Mammary epithelial cell (primary cell): ENCODE measurements at regions not wholly inside any gene's neighbourhood (a gene's known extent, or its start where the extent isn't known, plus 50 kb on each side); places are given as distances from the start of the nearest gene placed in this dataset.
"Not testable (repeated sequence)": the region's sequence is repeated elsewhere in the genome, so short reads cannot be mapped to it uniquely, and the experiment has no call there.

Source experiments
- EZH2 ChIP-seq: IDR thresholded peaks from 2 replicates; pipeline ENCODE4 v1.6.1; 2012; ENCODE audit warnings: low read length, inconsistent platforms, borderline replicate concordance
- TF ChIP-seq, protein P1 (sequence below), 2 donors: IDR thresholded peaks in 1 of 2; conservative IDR thresholded peaks in 1 of 2; 2 replicates each; pipeline ENCODE4 v1.5.1; 2011 to 2012; ENCODE audit warnings: inconsistent platforms in 2 of 2, low read length in 2 of 2, mild to moderate bottlenecking in 2 of 2, control low read depth in 1 of 2, low read depth in 1 of 2; ENCODE audit not compliant: insufficient read depth in 1 of 2; ENCODE audit errors: extremely low read depth in 1 of 2

DNA sequence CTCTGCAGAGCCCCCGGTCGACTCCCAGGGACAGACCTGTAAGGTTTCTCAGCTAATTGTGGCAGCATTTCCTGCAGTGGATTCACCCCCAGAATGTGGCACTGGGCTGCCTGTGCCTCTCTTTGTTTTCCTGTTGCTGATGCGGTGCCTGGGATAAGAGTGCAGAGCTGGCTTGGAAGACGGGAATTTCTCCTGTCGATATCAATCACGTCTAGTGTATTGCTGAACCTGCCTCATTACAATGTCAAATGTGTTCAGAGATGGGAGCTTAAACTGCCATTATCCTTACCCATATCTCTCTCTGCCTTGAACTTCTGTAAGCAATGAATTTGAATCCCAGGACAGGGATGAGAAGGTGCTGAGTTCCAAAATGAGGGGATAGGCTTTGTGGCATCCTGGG lies 350.9 kb downstream of the ADGRD1 start:
- TF ChIP-seq EZH2 = not testable (repeated sequence)
- TF ChIP-seq, protein P1, sequence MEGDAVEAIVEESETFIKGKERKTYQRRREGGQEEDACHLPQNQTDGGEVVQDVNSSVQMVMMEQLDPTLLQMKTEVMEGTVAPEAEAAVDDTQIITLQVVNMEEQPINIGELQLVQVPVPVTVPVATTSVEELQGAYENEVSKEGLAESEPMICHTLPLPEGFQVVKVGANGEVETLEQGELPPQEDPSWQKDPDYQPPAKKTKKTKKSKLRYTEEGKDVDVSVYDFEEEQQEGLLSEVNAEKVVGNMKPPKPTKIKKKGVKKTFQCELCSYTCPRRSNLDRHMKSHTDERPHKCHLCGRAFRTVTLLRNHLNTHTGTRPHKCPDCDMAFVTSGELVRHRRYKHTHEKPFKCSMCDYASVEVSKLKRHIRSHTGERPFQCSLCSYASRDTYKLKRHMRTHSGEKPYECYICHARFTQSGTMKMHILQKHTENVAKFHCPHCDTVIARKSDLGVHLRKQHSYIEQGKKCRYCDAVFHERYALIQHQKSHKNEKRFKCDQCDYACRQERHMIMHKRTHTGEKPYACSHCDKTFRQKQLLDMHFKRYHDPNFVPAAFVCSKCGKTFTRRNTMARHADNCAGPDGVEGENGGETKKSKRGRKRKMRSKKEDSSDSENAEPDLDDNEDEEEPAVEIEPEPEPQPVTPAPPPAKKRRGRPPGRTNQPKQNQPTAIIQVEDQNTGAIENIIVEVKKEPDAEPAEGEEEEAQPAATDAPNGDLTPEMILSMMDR (conservative IDR thresholded peaks at IDR 0.05 in 1 of 2, IDR thresholded peaks at IDR 0.05 in 1 of 2; ENCODE audit: extremely low read depth in 1 of 2, insufficient read depth in 1 of 2, low read depth in 1 of 2, low read length in 2 of 2) = not testable (repeated sequence)
